CD1c-positive myeloid dendritic cell (primary cell): ENCODE measurements at regions not wholly inside any gene's neighbourhood (a gene's known extent, or its start where the extent isn't known, plus 50 kb on each side); places are given as distances from the start of the nearest gene placed in this dataset.
"Not testable (repeated sequence)": the region's sequence is repeated elsewhere in the genome, so short reads cannot be mapped to it uniquely, and the experiment has no call there.

Experiments
- DNase-seq: peaks from one replicate; pipeline ENCODE4 v3.0.0-alpha.2; 2016; ENCODE audit errors: extremely low spot score

DNA sequence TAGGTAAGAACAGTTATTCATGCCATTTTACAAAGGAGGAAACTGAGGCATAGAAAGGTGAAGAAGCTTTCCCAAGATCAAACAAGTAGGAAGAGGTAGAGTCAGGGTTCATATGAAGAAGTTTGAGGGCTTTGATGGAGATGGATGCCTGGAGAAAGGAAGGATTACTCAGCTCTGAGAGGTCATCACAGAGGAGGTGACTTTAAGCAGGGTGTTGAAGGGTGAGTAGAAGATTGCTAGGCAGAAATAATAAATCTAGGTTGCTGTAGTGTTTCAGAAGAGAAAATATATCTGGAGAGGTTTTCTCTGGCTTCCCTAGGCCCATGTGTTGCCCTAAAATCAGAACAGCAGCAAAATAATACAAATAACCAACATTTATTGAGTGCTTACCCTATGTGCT lies 196.3 kb downstream of the PALM2AKAP2 start:
- no peak for DNase-seq

DNA sequence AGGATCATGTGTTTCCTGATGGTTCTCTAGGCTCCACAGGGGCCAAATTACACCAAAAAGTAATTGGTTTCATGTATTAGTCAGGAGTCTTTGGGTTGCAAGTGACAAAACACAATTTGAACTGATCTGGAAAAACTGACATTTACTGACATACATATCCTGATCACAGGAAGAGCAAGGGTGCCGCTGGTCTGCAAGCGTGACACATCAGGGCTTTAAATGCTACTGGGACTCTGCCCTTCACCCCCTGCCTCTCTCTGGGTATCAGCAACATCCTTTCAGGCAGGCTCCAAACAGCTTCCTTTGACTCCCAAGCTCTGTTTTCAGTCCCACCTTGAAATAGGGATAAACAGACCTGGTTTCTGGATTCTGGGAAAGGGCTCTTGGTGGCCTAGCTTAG lies 197.5 kb downstream of the PALM2AKAP2 start:
- DNase-seq: no peak

DNA sequence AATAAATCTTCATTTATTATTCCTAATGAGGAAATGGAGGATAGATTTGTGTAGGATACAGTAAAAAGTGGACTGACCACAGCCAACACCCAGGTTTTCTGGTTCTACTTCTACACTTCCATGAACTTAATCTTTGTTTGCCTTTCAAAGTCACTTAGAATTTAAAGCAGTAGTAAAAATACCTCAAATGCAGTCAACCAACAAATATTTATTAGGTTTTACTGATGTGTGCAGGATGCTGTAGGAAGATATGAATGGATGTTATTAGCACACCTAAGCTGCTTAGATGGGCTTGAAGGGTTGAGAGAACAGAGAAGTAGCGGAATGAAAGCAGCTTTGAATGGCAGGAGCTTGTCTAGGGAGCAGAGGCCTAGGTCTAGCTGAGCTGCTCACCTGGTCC lies 201.1 kb downstream of the PALM2AKAP2 start:
- DNase-seq: no peak

DNA sequence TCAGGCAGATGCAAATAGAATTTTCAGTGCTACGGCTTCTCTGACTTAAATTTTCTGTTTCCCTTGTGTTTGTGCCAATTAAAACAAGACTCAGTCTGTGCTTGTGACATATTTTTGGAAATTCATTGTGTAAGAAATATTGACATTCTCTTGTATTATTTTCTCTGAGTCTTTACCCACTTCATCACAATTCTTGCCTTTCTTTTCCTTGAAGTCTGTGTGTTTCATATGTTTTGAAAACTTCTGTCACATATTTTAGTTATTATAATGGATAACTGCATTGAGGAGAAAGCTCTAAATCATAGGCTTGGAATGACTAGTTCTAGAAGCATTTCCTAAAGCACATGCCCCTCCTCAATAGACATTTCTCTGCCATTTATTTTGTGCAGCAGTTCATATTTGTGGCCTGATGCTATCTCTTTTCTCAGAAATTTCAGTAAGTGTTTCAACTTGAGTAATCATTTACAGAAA lies 206.6 kb downstream of the PALM2AKAP2 start:
- no peak for DNase-seq

DNA sequence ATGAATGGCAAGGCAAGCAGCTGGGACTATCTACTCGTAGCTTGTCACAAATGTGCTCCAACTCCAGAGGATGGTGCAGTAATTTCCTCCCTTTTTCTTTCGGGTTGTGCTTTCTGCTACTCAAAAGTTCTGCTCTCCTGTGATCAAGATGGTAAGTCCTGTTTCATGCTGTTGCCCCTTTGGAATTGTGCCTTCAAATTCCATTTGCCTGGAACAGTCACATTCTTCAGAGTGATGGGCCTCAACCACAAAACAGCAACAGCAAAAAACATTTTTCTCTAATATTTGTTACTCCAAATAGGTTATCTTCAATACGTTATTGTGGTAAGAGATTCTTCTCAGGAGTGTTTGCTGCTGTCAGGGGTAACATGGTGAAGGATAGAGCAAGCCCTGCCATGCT lies 209.3 kb downstream of the PALM2AKAP2 start:
- DNase-seq: no peak

DNA sequence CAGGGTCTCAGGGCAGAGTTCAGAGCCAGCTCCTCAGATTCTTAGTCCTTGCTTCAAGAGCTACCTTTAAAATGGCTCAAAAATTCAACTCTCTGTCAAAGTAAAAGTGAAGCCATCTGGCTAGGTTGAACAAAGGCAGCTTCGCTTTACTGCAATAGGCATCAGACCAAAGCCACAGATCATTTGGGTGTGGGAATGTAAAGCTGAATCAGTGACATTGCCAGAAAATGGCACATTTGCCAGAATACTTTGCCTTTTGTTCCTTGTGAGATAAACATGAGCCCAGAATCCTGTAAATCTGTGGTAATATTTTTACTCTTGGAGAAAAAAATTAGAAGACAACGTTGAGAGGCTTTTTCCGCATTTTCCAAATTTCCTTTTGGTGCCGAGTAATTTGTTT lies 210.5 kb downstream of the PALM2AKAP2 start:
- DNase-seq: no peak

DNA sequence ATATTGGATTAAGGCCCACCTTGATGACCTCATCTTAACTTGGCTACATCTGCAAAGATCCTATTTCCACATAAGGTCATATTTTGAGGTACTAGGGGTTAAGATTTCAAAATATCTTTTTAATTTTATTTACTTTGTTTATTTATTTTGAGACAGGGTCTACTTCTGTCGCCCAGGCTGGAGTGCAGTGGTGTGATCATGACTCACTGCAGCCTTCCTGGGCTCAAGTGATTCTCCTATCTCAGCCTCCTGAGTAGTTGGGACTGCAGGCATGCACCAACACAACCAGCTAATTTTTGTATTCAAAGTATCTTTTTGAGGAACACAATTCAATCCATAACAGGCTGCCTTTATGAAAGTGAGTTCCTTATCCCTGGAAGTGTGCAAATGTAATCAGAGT lies 212.3 kb downstream of the PALM2AKAP2 start:
- DNase-seq: no peak

DNA sequence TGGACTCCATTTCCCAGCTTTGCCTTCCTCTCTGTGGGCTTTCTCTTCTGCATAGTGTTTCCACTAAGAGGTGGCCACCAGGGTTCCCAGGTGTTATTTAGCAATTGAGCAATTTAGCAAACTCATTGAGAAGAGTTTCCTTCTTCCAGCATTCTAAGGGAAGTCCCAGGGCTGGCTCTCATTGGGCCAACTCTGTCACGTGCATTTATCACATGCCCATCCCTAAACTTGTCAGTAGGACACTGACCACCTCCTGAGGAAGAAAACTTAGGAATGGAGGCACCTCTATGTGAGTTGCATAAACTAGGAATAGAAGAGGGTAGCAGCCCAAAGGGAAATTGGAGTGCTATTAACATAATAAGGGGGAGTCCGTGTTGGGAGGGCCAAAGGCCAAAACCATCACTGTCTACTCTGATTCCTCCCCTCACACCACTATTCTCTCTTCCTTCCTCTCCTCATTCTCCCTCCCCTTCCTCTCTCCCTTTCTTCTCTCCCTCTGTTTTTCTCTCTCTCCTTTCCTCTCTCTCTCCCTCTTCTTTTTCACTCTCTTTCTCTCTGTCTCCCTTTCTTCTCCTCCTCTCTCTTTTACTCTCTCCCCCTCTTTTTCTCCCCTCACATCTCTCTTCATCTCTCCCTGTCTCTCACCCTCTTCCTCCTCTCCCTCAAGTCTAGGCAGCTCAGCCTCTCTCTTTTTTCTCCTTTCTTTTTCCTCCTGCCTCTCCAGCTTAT lies 213.4 kb downstream of the PALM2AKAP2 start:
- no peak for DNase-seq

DNA sequence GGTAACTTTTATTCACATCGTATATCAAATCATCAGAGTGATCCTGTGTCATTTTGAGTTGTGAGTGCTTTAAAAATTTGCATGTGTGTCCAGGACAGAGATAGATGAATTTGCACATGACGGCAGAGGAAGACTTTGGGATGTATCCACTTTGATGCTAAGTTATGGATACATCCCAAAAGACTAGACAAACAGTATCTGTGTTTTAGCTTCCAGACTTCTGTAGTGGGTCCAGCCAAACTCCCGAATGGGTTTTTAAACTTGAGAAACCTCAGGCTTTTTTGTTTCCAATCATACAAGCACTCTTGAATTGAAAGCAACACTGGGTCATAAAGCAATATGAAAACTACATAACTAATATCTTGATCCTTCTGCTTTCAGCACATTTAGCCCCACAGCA lies 213.8 kb downstream of the C9orf152 start:
- no peak for DNase-seq

DNA sequence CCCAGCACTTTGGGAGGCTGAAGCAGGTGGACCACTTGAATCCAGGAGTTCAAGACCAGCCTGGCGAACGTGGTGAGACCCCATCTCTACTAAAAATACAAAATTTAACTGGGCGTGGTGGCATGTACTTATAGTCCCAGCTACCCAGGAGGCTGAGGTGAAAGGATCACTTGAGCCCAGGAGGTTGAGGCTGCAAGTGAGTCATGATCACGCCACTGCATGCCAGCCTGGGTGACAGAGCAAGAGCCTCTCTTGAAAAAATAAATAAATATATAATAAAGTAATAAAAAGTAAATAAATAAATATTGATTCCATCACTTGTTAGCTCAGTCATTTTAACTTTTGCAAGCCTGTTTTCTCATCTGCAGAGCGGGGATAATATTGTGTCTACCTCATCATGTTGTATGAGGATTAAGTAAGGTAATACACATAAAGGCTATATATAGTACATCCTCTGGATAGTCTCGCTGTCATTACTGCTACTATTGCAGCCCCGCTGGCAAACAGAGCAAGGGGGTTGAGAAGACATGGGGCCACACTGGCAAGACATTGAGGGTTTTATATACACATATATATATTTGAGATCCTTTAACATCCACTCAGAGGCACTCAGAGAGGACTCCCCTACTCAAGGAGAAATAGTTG lies 210.9 kb downstream of the C9orf152 start:
- DNase-seq: no peak

DNA sequence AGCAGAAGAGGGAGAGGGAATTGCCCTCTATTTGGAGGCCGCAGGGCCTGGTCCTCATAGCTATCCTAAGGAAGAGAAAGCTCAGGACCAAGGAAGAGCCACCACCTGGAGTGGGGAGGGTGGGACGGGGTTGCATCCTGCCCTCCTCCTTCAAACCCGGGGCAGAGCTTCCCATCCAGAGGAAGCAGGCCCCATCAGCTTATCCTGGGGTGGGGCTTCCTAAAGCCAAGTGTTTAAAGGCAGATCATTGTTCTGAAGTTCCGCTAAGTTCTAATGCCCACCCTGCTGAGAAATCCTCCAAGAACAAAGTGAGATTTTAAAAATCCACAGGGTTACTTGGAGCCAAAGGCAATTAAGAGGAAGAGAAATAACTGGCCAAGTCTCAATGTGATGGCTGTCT lies 210.3 kb downstream of the C9orf152 start:
- DNase-seq: no peak

DNA sequence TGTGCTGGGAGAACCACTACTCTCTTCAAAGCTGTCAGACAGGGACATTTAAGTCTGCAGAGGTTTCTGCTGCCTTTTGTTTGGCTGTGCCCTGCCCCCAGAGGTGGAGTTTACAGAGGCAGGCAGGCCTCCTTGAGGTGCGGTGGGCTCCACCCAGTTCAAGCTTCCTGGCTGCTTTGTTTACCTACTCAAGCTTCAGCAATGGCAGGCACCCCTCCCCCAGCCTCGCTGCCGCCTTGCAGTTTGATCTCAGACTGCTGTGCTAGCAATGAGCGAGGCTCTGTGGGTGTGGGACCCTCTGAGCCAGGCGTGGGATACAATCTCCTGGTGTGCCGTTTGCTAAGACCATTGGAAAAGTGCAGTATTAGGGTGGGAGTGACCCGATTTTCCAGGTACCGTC lies 202.4 kb downstream of the C9orf152 start:
- not testable (repeated sequence) for DNase-seq

DNA sequence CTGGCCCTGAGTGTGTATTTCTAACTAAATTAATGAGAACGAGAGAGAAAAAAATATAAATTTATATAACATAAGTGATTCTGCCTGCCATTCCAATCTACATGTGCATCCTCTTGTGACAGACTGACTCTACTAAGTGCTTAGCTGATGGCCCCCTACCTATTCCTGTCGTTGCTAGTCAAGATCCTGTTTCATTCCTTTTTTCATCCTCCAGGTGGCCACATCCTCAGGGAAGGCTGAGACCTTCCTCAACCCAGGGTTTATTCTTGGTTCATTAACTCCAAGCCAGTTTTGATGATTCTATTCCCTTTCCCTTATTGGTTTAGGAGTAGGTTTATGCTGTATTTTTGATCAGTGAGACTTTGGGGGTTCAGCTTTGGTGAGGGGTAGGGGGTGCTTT lies 201.3 kb downstream of the C9orf152 start:
- DNase-seq: no peak

DNA sequence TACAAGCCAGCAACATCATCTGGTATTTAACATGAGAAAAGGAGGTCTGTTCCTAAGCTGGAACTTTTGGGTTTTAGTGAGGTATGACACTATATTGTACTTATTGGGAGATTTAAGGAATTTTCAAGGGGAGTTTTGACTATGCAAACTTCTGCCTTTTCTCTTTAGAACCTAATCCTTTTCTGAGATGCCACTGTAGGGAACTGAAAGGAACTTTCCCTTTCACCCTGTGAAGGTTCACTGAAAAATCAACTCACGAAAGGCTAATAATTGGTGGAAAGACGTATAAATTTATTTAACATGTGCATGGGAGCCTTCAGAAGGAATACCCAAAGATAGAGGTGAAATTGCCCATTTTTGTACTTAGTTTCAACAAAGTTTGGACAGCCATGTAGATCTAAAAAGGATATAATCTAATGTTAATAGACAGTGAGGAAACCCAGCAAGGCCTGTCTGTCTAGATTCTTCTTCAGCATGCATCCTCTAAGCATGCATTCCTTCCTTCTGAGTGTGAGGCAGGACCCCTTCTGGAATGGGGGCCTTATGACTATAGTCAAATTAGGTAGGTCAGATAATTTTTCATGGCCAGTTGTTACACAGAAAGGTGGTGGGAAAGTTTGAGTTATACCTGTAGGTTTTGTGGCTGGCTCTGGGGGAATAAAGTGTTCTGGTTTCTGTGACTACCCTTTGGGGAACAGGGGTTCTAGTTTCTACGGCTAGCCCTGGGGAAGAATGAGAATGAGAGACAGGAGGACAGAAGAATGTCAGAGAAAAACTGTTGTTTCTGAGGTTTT lies 200.3 kb downstream of the C9orf152 start:
- no peak for DNase-seq

DNA sequence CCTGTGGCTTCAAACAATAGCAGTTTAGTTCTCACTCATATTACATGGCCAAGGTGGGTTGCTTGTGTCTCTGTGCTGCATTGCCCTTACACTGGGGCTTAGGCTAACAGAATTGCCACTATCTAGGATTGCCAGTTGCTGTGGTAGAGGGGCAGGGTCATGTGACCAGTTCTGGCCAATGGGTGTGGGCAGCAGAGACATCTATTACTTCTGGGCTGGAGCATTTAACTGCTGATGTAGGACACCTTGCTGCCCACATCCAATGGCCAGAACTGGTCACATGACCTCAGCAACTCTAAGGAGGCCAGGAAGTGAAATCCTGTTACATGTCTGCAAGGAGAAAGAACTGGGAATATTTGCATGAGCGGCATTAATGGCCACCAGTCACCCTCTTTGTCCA lies 199.3 kb downstream of the C9orf152 start:
- no peak for DNase-seq

DNA sequence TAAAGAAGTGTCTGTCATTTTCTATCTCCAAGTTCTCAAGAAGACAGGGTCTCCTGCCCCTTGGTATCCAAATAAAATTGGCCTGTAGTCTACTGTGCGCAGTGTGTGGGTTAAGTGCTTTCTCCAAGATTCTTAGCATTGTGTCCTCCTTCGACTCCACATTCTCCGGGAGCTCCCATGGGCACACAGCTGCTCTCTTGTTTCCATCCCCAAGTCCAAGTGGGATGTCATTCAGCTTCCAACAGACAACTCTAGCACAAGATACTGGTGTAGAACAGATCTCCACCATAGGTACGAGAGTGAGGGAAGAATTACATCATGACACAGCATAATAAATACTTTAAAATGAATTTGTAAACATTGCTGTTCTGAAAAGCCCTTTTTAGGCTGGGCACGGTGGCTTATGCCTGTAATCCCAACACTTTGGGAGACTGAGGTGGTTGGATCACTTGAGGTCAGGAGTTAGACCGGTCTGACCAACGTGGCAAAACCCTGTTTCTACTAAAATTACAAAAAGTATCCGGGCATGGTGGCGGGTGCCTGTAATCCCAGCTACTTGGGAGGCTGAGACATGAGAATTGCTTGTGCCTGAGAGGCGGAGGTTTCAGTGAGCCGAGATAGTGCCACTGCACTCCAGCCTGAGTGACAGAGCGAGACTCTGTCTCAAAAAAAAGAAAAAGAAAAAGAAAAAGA lies 196.2 kb downstream of the C9orf152 start:
- no peak for DNase-seq

DNA sequence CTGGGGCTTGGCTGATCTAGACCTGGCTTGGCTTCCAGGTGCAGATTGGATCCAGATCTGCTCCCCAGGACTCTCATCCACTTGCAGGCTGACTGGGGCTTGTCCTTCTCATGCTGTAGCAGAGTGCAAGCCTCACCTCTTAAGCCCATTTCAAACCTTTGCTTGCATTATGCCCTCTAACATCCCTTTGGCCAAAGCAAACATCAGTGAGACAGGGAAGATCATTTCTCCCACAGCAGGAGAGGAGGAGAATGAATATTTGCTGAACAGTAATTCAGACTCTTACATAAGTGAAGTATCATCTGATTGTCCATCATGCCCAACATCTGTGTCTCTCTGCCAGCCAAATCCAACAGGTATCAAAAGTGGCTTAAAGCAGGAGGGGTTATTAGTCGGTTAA lies 194.9 kb downstream of the C9orf152 start:
- no peak for DNase-seq

DNA sequence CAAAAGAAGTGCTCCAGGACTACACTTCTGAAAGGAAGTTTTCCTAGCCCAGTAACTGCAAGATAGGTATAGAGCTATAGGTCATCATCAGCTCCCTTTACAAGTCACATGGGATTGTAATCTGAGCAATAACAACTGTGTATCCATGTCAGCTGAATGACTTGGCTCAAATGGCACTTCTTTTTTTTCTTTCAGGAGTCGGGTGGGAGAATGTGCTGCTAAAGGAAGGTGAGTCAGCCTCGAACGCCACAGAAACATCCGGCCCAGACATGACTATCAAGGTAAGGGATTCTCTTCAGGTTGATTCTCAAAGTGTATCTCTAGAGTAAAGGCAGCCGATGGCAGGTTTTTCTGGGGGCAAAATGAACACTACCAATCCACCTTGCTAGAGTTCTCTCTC lies 192.2 kb downstream of the C9orf152 start:
- no peak for DNase-seq

DNA sequence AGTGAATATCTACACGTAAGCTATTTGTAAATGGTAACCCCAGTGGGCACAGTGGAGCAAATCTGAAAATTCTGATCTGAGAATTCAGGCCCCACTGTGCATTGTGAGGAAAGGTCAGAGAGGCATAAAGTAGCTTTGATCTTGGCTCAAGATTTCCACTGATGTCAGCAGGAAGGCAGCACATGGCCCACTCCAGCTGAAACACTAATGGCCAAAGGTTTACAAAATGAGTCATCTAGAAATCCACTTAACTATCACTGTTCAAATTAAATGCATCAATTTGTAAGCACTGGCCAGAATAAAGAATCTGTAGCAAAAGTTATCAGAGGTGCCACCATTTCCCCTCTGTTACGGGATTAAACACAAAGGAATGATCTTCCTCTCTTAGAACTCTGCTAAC lies 191.6 kb downstream of the C9orf152 start:
- no peak for DNase-seq

DNA sequence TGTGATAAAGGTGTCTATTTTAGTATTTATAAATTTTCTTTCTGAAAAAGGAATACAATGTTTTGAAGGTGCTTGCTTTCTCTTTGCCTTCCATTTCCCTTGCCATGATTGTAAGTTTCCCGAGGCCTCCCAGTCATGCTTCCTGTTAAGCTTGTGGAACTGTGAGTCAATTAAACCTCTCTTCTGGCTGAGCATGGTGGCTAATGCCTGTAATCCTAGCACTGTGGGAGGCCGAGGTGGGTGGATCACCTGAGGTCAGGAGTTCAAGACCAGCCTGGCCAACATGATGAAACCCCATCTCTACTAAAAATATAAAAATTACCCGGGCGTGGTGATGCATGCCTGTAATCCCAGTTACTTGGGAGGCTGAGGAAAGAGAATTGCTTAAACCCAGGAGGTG lies 187.7 kb downstream of the C9orf152 start:
- not testable (repeated sequence) for DNase-seq

DNA sequence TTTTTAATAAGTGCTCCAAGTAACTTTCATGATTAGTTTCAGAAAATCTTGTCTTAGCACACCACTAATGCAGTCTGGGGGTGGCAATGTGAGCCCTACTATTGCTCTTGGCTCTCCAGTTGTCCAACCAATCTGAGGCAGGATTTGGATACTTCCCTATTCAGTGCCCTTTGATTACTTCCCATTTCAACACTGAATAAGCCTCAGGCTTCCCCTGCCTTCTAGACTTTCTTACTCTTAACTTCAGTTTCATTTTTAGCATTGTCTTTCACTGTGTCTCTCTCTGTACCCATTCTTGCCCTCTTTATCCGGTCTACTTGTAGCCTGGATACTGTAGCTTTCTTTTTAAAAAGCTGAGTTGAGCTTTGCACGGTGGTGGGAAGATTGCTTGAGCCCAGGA lies 186.1 kb downstream of the C9orf152 start:
- DNase-seq: peak; percentile 82

DNA sequence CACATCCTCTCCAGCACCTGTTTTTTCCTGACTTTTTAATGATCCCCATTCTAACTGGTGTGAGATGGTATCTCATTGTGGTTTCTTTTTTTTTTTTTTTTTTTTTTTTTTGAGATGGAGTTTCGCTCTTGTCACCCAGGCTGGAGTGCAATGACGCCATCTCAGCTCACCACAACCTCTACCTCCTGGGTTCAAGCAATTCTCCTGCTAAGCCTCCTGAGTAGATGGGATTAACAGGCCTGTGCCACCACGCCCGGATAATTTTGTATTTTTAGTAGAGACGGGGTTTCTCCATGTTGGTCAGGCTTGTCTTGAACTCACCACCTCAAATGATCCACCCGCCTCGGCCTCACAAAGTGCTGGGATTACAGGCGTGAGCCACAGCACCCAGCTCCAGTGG lies 184.7 kb downstream of the C9orf152 start:
- DNase-seq: not testable (repeated sequence)
